Adrenal gland (tissue), 9 donors: ENCODE measurements at regions not wholly inside any gene's neighbourhood (a gene's known extent, or its start where the extent isn't known, plus 50 kb on each side); places are given as distances from the start of the nearest gene placed in this dataset.

Experiments
- DNase-seq, 7 donors: peaks; one replicate each; pipeline ENCODE4 v3.0.0-alpha.2; 2019 to 2020
- H3K27ac ChIP-seq, 5 donors: fragments of 200-600 bp; sonication (generic) in 4 of 5; 1 replicate in 3 of 5; 2 replicates in 2 of 5; pipeline versions ENCODE4 v1.5.1 to v1.8.0; 2016 to 2020; ENCODE audit warnings: mild to moderate bottlenecking in 1 of 5
- H3K27me3 ChIP-seq: fragments of 200-600 bp; 2 replicates; pipeline ENCODE4 v1.8.0; 2021
- H3K36me3 ChIP-seq, 2 donors: fragments of 200-600 bp; replicated peaks in 1 of 2; 1 replicate in 1 of 2; 2 replicates in 1 of 2; pipeline versions ENCODE4 v1.5.1 to v1.8.0; 2018 to 2022
- H3K4me1 ChIP-seq, 2 donors: fragments of 200-600 bp; replicated peaks in 1 of 2; 1 replicate in 1 of 2; 2 replicates in 1 of 2; pipeline versions ENCODE4 v1.5.1 to v1.8.0; 2018 to 2021
- H3K4me3 ChIP-seq, 4 donors: fragments of 200-600 bp; sonication (generic) in 3 of 4; one replicate each; pipeline ENCODE4 v1.5.1; 2016 to 2018
- H3K9me3 ChIP-seq, 3 donors: fragments of 200-600 bp; sonication (generic) in 1 of 3; replicated peaks in 1 of 3; 1 replicate in 2 of 3; 2 replicates in 1 of 3; pipeline versions ENCODE4 v1.5.1 to v1.8.0; 2016 to 2021
- CTCF ChIP-seq, 6 experiments: fragments of 450-650 bp in 4 of 6; fragments of 200-600 bp in 2 of 6; sonication (generic) in 1 of 6; IDR thresholded peaks; 1 replicate in 5 of 6; 2 replicates in 1 of 6; pipeline versions ENCODE4 v1.5.1 to v1.8.0; 2016 to 2021; ENCODE audit warnings: antibody characterized with exemption in 6 of 6, mild to moderate bottlenecking in 2 of 6, moderate library complexity in 1 of 6
- POLR2A ChIP-seq, 2 donors: fragments of 450-650 bp; IDR thresholded peaks; one replicate each; pipeline ENCODE4 v1.6.1; 2017; ENCODE audit warnings: antibody characterized with exemption in 2 of 2, mild to moderate bottlenecking in 2 of 2, moderate library complexity in 1 of 2
- WGBS, 4 donors: extraction: QIAGEN DNeasy Blood & Tissue Kit in 2 of 4; methylation state at CpG; one replicate each; pipeline versions ENCODE4 v1.1.5 to v1.1.7; 2013 to 2017; 5-methylcytosine and 5-hydroxymethylcytosine counted together
- intact Hi-C, 2 donors: fragments of 100-400 bp; cut with DNase I; formaldehyde crosslinking; loops; one replicate each; pipeline versions ENCODE4 v1.14.1 to v1.15.0; 2022 to 2023
- donor health status: healthy with polysubstance abuse.
- donor health status: Bipolar disorder and iron deficiency.
- donor health status: DM: yes; HTN: yes; CAD: no.
- donor health status: DM: no; HTN: no; CAD: no.
- donor health status: DM: no; HTN: no; CAD: no.

- no peaks in the 10 kb centered on the region for H3K27me3 ChIP-seq
- no peak overlapping the region for H3K4me3 ChIP-seq
- intact Hi-C loops, result no loop called here
- no peak for TF ChIP-seq POLR2A (IDR thresholded peaks at IDR 0.05)
- no peaks in the 10 kb centered on the region for H3K36me3 ChIP-seq
- 36 to 45% (median 42%) methylated on average over 6 of the region's 6 CpGs for WGBS, 4 donors
- H3K27ac ChIP-seq, result no peak overlapping the region
- no peaks in the 10 kb centered on the region for H3K9me3 ChIP-seq
- no peaks in the 10 kb centered on the region for H3K4me1 ChIP-seq
- DNase-seq, result no peak
These were observed 68.5 kb upstream of the OPCML start for GRCh38 chr11:133600786-133601185.

GRCh38 chr11:133600306-133600705 is 68.0 kb upstream of the OPCML start:
- Histone ChIP-seq H3K4me1 (no peaks in the 10 kb centered on the region), H3K9me3 (no peaks in the 10 kb centered on the region), H3K36me3 (no peaks in the 10 kb centered on the region), H3K27me3 (no peaks in the 10 kb centered on the region), H3K27ac (no peak overlapping the region), H3K4me3 (no peak overlapping the region)
- no peak for DNase-seq
- 85 to 95% (median 90%) methylated on average over 5 of the region's 5 CpGs for WGBS, 4 donors
- TF ChIP-seq POLR2A (IDR thresholded peaks at IDR 0.05), result no peak
- TF ChIP-seq CTCF (IDR thresholded peaks at IDR 0.05), result no peak
- intact Hi-C loops, result no loop called here

- Histone ChIP-seq H3K4me1 (no peaks in the 10 kb centered on the region), H3K4me3 (no peak overlapping the region), H3K36me3 (no peaks in the 10 kb centered on the region), H3K27me3 (no peaks in the 10 kb centered on the region), H3K9me3 (no peaks in the 10 kb centered on the region), H3K27ac (no peak overlapping the region)
- TF ChIP-seq POLR2A (IDR thresholded peaks at IDR 0.05) (no peak), CTCF (IDR thresholded peaks at IDR 0.05) (no peak)
- intact Hi-C loops, result no loop called here
- DNase-seq, result no peak
- 50 to 81% (median 51%) methylated on average over 3 of the region's 3 CpGs for WGBS, 4 donors
These were observed 66.6 kb upstream of the OPCML start for GRCh38 chr11:133598906-133599305.

- no peak for TF ChIP-seq POLR2A (IDR thresholded peaks at IDR 0.05)
- no peak for TF ChIP-seq CTCF (IDR thresholded peaks at IDR 0.05)
- Histone ChIP-seq H3K36me3 (no peaks in the 10 kb centered on the region), H3K4me3 (no peak overlapping the region), H3K27me3 (no peaks in the 10 kb centered on the region), H3K4me1 (no peaks in the 10 kb centered on the region), H3K9me3 (no peaks in the 10 kb centered on the region), H3K27ac (no peak overlapping the region)
- intact Hi-C loops, result no loop called here
- DNase-seq, result no peak
- WGBS, 4 donors, result 65 to 78% (median 76%) methylated on average over 3 of the region's 3 CpGs
These were observed 64.9 kb upstream of the OPCML start for GRCh38 chr11:133597236-133597635.

GRCh38 chr11:133595998-133596590 is 63.8 kb upstream of the OPCML start:
- DNase-seq, result no peak
- H3K27me3 ChIP-seq, result no peaks in the 10 kb centered on the region
- WGBS, 4 donors, result 79 to 86% (median 81%) methylated on average over 21 of the region's 21 CpGs
- H3K4me3 ChIP-seq, result no peak overlapping the region
- no peaks in the 10 kb centered on the region for H3K4me1 ChIP-seq
- no peaks in the 10 kb centered on the region for H3K9me3 ChIP-seq
- H3K36me3 ChIP-seq, result no peaks in the 10 kb centered on the region
- no peak overlapping the region for H3K27ac ChIP-seq
- TF ChIP-seq CTCF (IDR thresholded peaks at IDR 0.05), result no peak
- no peak for TF ChIP-seq POLR2A (IDR thresholded peaks at IDR 0.05)
- intact Hi-C loops, result no loop called here
